ENCODE measurements at regions not wholly inside any gene's neighbourhood (a gene's known extent, or its start where the extent isn't known, plus 50 kb on each side); places are given as distances from the start of the nearest gene placed in this dataset.

- TF ChIP-seq CTCF (IDR thresholded peaks at IDR 0.05; ENCODE audit: insufficient read depth, low read depth, low read length) (no peak), EZH2 (IDR thresholded peaks at IDR 0.05; ENCODE audit: insufficient read depth, low read length) (no peak)
Observed at GRCh38 chr1:29651246-29651645, 414.9 kb downstream of the PTPRU start.
